Coronary artery (tissue), 2 donors: ENCODE measurements at regions not wholly inside any gene's neighbourhood (a gene's known extent, or its start where the extent isn't known, plus 50 kb on each side); places are given as distances from the start of the nearest gene placed in this dataset.

Source experiments
- DNase-seq: peaks from one replicate; pipeline ENCODE4 v3.0.0-alpha.2; 2017; ENCODE audit warnings: low spot score
- H3K27ac ChIP-seq, 2 donors: fragments of 200-600 bp; sonication (generic); one replicate each; pipeline ENCODE4 v1.5.1; 2016 to 2019
- H3K4me3 ChIP-seq: fragments of 200-600 bp; sonication (generic); 2 replicates; pipeline ENCODE4 v1.5.1; 2016; ENCODE audit warnings: mild to moderate bottlenecking, moderate library complexity
- TF ChIP-seq, protein P1 (sequence below): fragments of 200-600 bp; sonication (generic); IDR thresholded peaks from one replicate; pipeline ENCODE4 v1.5.1; 2019; ENCODE audit warnings: antibody characterized with exemption

DNA sequence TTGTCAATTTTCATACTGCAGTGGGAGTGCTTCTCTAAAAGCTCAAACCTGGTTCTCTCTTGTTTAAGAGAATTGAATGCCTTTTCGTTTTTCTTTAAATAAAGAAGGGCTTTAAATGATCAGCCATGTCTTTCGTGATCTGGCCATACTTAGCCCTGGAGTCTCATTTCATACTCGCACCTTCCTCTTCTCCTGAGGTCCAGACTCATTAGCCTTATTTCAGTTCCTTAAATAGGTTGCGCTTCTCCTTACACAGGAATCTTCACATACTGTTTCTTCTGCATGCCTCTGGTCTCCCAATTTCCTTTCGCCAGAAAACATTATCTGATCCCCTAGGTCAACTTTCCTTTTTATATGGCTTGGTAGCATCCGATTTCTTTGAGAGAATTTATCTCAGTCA lies 565.6 kb upstream of the TENM3 start:
- H3K4me3 ChIP-seq, result no peak overlapping the region
- DNase-seq, result no peak
- TF ChIP-seq, protein P1, sequence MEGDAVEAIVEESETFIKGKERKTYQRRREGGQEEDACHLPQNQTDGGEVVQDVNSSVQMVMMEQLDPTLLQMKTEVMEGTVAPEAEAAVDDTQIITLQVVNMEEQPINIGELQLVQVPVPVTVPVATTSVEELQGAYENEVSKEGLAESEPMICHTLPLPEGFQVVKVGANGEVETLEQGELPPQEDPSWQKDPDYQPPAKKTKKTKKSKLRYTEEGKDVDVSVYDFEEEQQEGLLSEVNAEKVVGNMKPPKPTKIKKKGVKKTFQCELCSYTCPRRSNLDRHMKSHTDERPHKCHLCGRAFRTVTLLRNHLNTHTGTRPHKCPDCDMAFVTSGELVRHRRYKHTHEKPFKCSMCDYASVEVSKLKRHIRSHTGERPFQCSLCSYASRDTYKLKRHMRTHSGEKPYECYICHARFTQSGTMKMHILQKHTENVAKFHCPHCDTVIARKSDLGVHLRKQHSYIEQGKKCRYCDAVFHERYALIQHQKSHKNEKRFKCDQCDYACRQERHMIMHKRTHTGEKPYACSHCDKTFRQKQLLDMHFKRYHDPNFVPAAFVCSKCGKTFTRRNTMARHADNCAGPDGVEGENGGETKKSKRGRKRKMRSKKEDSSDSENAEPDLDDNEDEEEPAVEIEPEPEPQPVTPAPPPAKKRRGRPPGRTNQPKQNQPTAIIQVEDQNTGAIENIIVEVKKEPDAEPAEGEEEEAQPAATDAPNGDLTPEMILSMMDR, result no peak

DNA sequence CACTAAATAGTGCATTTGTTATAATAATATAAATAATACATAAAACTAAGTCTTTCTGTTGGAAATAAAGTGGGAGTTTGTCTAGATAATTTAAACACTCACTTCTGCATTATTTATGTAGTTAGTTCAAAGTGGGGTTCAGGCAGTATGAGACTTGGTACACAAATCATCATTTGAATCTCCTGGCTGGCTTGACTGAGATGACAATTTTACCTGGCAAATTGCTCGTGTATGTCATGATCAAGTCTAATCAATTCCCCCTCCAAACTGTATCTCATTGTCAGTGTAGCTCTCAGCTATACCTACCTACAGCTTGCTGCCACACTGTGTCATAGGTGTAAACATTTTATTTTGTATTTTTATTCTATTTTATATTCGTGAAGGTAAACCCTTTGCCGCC lies 563.4 kb upstream of the TENM3 start:
- no peak overlapping the region for H3K27ac ChIP-seq
- DNase-seq, result no peak
- no peak overlapping the region for H3K4me3 ChIP-seq
- TF ChIP-seq, protein P1, result no peak

More for the DNA sequence above, 565.6 kb upstream of the TENM3 start:
- no peak overlapping the region for H3K27ac ChIP-seq

DNA sequence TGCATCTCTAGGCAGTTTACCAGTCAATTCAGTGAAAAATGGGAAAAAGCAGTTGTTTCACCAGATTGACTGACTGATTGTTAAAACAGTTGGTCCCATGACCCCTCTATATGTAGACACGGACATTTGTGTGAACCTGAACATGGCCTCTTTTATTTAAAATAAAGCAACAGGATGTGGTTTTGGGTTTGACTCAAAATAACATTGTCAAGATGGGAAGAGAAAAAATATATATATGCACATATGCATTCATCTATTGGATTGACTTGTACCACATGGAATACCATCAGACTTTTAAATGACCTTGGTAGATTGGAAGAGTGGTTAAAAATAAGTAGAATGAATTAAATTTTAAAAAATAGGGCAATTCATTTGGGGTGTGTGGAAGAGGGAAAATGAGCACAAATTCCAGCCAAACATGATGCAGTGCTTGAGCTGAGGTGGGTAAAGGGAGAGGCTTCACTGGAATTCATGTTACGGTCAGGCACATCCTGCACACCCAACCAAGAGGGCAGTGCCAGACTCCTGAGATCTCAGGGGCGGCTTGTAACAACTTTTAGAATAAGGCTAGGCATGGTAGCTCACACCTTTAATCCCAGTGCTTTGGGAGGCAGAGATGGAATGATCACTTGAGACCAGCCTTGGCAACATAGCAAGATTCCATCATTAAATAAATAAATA lies 560.7 kb upstream of the TENM3 start:
- Histone ChIP-seq H3K27ac (no peak overlapping the region), H3K4me3 (no peak overlapping the region)
- DNase-seq, result no peak
- TF ChIP-seq, protein P1, result no peak

DNA sequence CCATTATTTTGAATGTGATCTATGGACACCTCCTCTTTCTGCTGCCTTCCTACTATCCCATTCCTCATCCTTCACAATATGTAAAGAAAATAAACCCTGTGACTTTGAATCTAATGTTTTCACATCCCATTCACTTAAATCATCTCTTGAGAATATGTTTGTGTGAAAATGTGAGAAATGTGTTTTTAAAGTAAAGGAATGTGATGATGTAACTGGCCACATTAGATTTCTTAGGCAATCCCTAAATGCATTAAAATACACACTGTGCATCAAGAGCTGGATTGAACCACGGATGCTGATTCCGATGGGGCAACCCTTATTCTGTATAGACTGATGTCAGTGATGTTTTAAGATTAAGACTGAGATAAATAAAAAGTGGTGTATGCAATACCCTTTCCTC lies 558.9 kb upstream of the TENM3 start:
- Histone ChIP-seq H3K27ac (no peak overlapping the region), H3K4me3 (no peak overlapping the region)
- no peak for DNase-seq
- TF ChIP-seq, protein P1, result no peak

DNA sequence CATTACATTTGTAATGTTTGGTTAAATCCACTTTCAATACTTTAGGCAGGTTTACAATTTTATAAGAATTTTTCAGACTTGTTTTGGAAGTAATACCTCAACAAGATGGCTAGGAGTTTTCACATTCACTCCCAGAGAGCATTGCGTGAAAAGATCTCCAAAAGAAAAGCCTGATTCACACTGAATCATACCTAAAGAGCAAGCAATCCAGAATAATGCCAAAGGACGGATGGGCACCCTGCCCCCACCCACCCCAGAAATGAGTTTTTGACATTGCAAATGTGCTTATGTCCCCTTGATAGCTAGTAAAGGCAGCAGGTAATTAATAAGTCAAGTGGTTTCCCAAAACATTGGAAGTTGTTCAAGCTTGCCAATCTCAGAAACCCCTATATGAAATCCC lies 557.7 kb upstream of the TENM3 start:
- no peak overlapping the region for H3K4me3 ChIP-seq
- DNase-seq, result no peak
- no peak overlapping the region for H3K27ac ChIP-seq
- TF ChIP-seq, protein P1, result no peak

DNA sequence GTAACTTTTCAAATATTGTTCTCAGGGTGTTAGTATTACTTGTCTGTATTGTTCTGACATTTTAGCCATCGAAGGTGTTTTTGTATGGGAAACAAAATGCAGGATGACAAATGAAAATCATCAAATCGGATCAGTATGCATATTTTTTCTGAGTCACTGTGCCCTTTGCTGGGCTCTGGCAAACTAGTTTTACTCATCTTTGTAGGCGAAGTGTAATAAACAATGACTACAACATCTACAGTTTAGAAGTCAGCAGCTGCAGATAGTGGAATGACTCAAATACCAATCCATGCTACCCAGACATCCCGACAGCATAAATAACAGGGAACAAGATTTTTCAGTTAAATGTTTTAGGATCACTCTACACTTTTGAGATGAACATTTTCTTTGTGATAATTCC lies 557.3 kb upstream of the TENM3 start:
- H3K4me3 ChIP-seq, result no peak overlapping the region
- TF ChIP-seq, protein P1, result no peak
- no peak for DNase-seq
- H3K27ac ChIP-seq, result no peak overlapping the region

DNA sequence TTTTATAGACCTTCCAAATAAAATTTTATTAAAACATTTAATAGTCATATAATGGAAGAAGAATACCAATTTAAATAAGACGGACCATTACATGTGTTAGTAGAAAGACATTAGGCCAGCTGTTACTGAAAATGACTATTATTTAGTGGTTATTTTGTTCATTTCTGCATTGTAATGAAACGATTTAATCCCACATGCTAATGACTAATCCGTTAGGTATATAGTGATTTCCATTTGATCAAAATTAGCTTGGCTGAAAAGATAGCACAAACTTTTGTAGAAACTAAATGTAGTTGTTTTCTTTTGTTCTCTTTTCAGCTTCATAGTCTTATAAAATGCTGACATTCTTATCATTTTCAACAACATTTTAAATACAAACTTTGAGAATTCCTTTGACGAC lies 556.1 kb upstream of the TENM3 start:
- Histone ChIP-seq H3K4me3 (no peak overlapping the region), H3K27ac (no peak overlapping the region)
- DNase-seq, result no peak
- TF ChIP-seq, protein P1, result no peak
